Gastroesophageal sphincter (tissue), 3 donors: ENCODE measurements at regions not wholly inside any gene's neighbourhood (a gene's known extent, or its start where the extent isn't known, plus 50 kb on each side); places are given as distances from the start of the nearest gene placed in this dataset.

Experiments
- POLR2AphosphoS5 ChIP-seq: sonication (generic); formaldehyde crosslinking; IDR thresholded peaks from one replicate; pipeline ENCODE4 v1.6.1; 2017; ENCODE audit warnings: antibody characterized with exemption
- TF ChIP-seq, protein P1 (sequence below), 4 experiments: fragments of 200-600 bp in 2 of 4; fragments of 450-650 bp in 2 of 4; sonication (generic) in 1 of 4; IDR thresholded peaks; one replicate each; pipeline ENCODE4 v1.5.1; 2017 to 2019; ENCODE audit warnings: antibody characterized with exemption in 4 of 4, mild to moderate bottlenecking in 2 of 4, moderate library complexity in 2 of 4

DNA sequence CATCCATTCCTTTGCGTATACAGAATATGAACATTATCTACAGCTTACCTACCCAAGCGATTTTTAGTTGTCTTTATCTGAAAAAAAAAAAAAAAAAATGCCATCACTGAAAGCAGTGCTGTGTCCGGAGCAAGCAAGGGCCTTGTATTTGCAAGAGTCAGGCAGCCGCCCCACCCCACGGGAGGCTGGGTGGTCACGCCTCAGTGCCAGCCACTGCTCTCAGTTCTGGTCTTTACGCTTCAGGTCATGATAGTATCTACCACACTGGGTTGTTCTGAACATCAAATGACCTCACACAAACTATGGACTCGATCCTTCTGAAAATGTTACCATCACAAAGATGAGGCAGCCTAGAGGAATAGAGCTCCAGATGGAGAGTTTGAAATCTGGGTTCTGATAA, 62.7 kb upstream of the HELT start:
- no peak for TF ChIP-seq POLR2AphosphoS5
- TF ChIP-seq, protein P1, sequence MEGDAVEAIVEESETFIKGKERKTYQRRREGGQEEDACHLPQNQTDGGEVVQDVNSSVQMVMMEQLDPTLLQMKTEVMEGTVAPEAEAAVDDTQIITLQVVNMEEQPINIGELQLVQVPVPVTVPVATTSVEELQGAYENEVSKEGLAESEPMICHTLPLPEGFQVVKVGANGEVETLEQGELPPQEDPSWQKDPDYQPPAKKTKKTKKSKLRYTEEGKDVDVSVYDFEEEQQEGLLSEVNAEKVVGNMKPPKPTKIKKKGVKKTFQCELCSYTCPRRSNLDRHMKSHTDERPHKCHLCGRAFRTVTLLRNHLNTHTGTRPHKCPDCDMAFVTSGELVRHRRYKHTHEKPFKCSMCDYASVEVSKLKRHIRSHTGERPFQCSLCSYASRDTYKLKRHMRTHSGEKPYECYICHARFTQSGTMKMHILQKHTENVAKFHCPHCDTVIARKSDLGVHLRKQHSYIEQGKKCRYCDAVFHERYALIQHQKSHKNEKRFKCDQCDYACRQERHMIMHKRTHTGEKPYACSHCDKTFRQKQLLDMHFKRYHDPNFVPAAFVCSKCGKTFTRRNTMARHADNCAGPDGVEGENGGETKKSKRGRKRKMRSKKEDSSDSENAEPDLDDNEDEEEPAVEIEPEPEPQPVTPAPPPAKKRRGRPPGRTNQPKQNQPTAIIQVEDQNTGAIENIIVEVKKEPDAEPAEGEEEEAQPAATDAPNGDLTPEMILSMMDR (IDR thresholded peaks at IDR 0.05), result no peak
